MM.1S (cell line): ENCODE measurements at regions not wholly inside any gene's neighbourhood (a gene's known extent, or its start where the extent isn't known, plus 50 kb on each side); places are given as distances from the start of the nearest gene placed in this dataset.

Experiments
- CTCF ChIP-seq: fragments of 300-600 bp; sonication (generic); IDR thresholded peaks from 2 replicates; pipeline ENCODE4 v1.5.1; 2016; ENCODE audit warnings: antibody characterized with exemption, low read length, mixed read lengths
- EZH2 ChIP-seq: fragments of 300-600 bp; sonication (generic); optimal IDR thresholded peaks from 2 replicates; pipeline ENCODE3; 2017; ENCODE audit warnings: low read depth, mild to moderate bottlenecking, antibody characterized with exemption, low read length, mixed read lengths
- EZH2phosphoT487 ChIP-seq: fragments of 300-600 bp; sonication (generic); IDR thresholded peaks from 2 replicates; pipeline ENCODE4 v1.6.1; 2018; ENCODE audit warnings: antibody characterized with exemption, low read length

GRCh38 chr3:16050641-16051467, 123.6 kb upstream of the GALNT15 start:
- no peak for TF ChIP-seq CTCF
- TF ChIP-seq EZH2: no peak
- TF ChIP-seq EZH2phosphoT487: no peak
